GM20000 (cell line): ENCODE measurements at regions not wholly inside any gene's neighbourhood (a gene's known extent, or its start where the extent isn't known, plus 50 kb on each side); places are given as distances from the start of the nearest gene placed in this dataset.

Source experiments
- DNase-seq: peaks from one replicate; pipeline ENCODE4 v3.0.0; 2012; ENCODE audit warnings: low spot score
- TF ChIP-seq, protein P1 (sequence below): IDR thresholded peaks from 2 replicates; pipeline ENCODE4 v1.5.1; 2012; ENCODE audit warnings: mild to moderate bottlenecking, control low read depth; ENCODE audit errors: extremely low read depth, missing control alignments

DNA sequence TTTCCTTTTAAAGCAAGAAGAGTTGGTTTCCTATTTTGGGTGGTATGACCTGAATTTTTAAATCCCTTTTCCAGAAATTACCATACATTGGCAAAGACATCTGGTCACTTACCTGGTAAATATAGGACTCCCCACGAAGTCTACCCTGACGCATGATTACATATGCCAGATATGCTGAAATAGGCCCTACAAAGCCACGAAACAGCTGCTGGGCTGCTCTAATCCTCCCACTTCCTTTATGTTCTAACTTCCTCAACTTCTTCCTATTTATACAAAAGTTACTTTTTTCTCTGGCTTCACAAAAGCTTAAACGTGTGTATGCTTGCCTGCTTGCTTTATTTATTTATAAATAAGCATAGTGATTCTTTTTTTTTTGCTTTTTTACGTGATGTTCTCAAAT lies 186.0 kb upstream of the EPHA4 start:
- no peak for DNase-seq
- TF ChIP-seq, protein P1, sequence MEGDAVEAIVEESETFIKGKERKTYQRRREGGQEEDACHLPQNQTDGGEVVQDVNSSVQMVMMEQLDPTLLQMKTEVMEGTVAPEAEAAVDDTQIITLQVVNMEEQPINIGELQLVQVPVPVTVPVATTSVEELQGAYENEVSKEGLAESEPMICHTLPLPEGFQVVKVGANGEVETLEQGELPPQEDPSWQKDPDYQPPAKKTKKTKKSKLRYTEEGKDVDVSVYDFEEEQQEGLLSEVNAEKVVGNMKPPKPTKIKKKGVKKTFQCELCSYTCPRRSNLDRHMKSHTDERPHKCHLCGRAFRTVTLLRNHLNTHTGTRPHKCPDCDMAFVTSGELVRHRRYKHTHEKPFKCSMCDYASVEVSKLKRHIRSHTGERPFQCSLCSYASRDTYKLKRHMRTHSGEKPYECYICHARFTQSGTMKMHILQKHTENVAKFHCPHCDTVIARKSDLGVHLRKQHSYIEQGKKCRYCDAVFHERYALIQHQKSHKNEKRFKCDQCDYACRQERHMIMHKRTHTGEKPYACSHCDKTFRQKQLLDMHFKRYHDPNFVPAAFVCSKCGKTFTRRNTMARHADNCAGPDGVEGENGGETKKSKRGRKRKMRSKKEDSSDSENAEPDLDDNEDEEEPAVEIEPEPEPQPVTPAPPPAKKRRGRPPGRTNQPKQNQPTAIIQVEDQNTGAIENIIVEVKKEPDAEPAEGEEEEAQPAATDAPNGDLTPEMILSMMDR: no peak

DNA sequence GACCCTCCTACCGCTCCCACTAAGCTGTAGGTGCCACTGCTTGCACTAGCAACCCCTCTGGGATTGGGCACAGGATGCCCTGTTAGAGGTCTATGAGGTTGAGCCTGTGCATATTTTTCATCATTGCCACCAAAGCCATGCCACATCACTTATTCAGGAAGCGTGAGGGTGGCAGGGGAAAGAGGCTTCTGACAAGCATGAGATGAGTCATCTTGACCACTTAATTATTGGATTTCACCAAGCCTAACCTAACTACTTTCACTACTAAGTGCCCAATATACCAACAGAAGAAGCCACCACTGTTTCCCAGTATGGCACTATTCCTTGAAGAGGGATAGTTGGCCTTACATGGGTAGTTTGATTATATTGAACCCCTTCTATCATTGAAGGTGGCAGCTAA lies 181.3 kb upstream of the EPHA4 start:
- TF ChIP-seq, protein P1: no peak

DNA sequence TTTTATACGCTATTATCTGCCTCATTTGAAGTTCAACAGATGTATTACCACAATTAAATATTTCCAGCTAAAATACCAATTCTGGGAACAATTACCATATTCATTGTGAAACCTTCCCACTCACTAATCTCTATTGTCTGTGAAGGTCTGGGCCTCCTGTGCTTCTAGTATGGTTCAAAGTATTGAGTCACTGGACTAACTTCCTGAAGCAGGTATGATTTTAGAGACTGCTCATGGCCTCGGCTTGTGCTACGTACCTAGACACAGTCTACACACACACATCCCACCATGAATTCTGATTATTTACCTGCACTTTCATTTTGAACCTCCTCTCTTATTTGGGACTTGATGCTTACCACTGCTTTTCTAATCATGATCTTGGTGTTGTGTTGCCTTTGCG lies 180.7 kb upstream of the EPHA4 start:
- TF ChIP-seq, protein P1: no peak
- DNase-seq: no peak

More for the DNA sequence above, 181.3 kb upstream of the EPHA4 start:
- DNase-seq: no peak

DNA sequence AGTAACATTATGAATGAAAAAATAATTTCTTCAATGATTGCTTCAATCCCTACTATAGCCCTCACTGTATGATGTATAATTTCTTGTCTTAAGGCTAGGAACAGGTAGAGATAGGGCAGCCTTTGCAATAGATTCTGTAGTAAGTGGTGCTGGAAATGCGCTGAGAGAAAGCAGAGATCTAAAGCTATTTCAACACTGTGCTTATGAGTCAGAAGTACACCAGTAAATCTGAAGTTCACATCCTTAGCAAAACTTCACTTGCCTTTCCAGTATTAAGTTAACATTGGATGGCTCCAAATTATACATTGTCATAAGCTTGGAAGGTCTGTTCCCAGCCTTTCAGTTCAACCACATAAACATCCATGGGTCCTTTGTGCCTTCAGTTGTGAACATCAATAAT lies 178.2 kb upstream of the EPHA4 start:
- DNase-seq: no peak
- TF ChIP-seq, protein P1: no peak

DNA sequence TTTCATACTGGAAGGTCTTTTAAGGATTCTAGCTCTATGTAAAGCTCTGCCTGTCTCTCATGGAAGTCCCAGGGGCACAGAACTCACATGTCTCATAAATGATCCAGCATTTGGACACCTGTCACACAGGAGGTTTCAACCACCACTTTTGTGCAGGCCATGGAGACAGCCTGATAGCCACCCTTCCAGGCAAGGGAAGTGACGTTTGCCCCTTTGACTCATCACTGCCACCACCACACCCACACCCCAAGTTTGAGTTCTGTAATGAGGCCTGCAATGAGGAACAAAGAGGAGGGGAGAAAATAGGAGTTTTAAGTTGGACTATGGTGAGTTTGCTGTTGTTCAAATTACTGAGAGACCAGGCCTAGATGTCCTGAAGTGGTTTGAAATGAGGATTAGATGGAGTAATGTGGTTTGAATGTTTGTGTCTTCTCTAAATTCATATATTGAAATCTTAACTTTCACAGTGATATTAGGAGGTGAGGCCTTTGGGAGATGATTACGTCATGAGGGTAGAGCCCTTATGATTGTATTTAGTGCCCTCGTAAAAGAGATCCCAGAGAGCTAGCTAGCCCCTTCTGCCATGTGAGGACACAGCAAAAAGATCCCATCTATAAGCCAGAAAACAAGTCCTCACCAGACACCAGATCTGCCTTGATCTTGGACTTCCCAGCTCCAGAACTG lies 175.3 kb upstream of the EPHA4 start:
- TF ChIP-seq, protein P1: no peak

DNA sequence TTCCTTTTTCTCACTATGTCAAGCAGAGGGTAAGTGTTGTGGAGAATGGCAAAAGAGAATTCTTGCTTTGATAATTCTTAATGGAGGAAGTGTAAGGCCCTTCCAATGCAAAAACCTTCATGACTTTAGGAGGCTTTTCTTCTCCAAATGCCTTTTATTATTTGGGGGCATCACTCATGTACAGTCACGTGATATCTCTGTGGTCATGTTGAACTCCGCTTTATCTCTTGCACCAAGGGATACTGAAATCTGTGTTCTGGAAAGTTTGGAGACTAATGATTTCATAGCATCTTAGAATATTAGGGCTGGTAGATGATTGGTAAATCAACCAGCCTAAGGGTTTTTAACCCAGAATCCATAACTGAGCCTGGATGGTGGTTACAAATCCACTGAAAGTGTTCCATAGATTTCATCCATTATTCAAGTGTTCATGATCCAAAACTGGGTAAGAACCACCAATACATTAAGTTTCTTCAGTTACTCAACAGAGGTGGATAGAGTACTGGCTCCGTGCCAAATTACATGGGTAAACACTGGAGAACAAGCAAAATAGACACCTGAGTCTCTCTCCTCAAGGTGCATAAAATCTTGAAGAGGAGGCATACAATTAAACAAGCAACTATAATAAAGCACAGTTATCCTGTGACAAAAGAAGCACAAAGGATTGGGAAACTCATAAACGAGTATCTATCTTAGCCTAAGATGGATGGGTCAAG lies 169.6 kb upstream of the EPHA4 start:
- TF ChIP-seq, protein P1: no peak
- DNase-seq: no peak

More for the DNA sequence above, 175.3 kb upstream of the EPHA4 start:
- DNase-seq: no peak

DNA sequence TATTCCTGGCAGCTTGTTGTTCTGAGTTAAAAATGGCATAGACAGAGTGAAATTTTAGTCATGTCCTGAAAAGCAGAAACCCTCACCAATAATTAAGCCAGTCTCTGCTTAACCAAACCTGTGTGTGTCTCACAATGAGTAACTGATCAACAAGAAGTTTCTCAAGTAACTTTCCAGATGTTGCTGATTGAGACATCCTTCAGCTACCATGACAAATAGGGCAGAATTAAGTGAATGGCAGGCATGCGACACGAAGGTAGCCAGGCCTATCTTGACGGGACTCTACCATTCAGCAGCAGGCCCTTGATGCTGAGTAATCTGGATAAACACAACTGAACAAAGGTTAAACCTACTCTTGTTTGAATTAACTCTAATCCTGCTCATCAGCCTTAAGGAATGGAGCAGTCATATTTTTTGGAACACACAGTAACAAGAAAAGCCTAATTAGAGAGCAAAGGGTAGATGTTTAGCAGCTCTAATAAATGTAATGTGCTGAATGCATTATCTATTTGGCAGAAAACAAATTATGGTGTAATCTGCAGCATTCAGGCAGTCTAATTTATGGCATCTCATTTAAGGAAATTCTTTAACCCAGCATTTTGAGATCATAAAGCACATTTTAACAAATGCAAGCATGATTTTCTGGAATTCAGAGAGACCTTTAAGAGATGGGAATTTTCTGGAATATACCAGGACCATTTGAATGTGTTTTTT lies 159.5 kb upstream of the EPHA4 start:
- TF ChIP-seq, protein P1: no peak
- no peak for DNase-seq
